H9 (cell line): ENCODE measurements at regions not wholly inside any gene's neighbourhood (a gene's known extent, or its start where the extent isn't known, plus 50 kb on each side); places are given as distances from the start of the nearest gene placed in this dataset.

Source experiments
- DNase-seq: peaks from one replicate; pipeline ENCODE4 v3.0.0-alpha.2; 2017
- H2AFZ ChIP-seq: one replicate; pipeline ENCODE4 v1.6.1; 2013; ENCODE audit warnings: mild to moderate bottlenecking, low read length, control low read depth, moderate library complexity
- H2AK5ac ChIP-seq: 2 replicates; pipeline ENCODE4 v1.6.1; 2013; ENCODE audit warnings: low read length, control low read depth, mixed read lengths; ENCODE audit not compliant: insufficient read length
- H2BK120ac ChIP-seq: one replicate; pipeline ENCODE4 v1.6.1; 2013; ENCODE audit warnings: low read depth, mild to moderate bottlenecking, low read length, control low read depth, inconsistent platforms; ENCODE audit not compliant: poor library complexity, severe bottlenecking
- H2BK12ac ChIP-seq: 2 replicates; pipeline ENCODE4 v1.6.1; 2013; ENCODE audit warnings: low read length, control low read depth, mixed read lengths, low read depth; ENCODE audit not compliant: insufficient read length
- H2BK15ac ChIP-seq: 2 replicates; pipeline ENCODE4 v1.6.1; 2013; ENCODE audit warnings: low read depth, low read length, control low read depth
- H2BK20ac ChIP-seq: one replicate; pipeline ENCODE4 v1.6.1; 2013; ENCODE audit warnings: low read depth, mild to moderate bottlenecking, low read length, control low read depth, inconsistent platforms; ENCODE audit not compliant: poor library complexity, severe bottlenecking
- H2BK5ac ChIP-seq: 2 replicates; pipeline ENCODE4 v1.6.1; 2013; ENCODE audit warnings: low read length, control low read depth, mixed read lengths; ENCODE audit not compliant: insufficient read length
- H3K14ac ChIP-seq: 2 replicates; pipeline ENCODE4 v1.6.1; 2013; ENCODE audit warnings: low read length, control low read depth; ENCODE audit not compliant: insufficient read depth
- H3K18ac ChIP-seq: 2 replicates; pipeline ENCODE4 v1.6.1; 2013; ENCODE audit warnings: low read depth, mild to moderate bottlenecking, mixed read lengths, low read length, control low read depth; ENCODE audit not compliant: insufficient read length
- H3K23ac ChIP-seq: 2 replicates; pipeline ENCODE4 v1.6.1; 2013; ENCODE audit warnings: low read length, control low read depth, mixed read lengths, low read depth; ENCODE audit not compliant: insufficient read length
- H3K23me2 ChIP-seq: 2 replicates; pipeline ENCODE4 v1.6.1; 2013; ENCODE audit warnings: low read depth, mild to moderate bottlenecking, mixed read lengths, low read length, control low read depth; ENCODE audit not compliant: insufficient read length, poor library complexity, severe bottlenecking
- H3K27ac ChIP-seq: 2 replicates; pipeline ENCODE4 v1.5.1; 2013; ENCODE audit warnings: low read length, control low read depth, mixed read lengths, low read depth; ENCODE audit not compliant: insufficient read length
- H3K27me3 ChIP-seq: 2 replicates; pipeline ENCODE4 v1.6.1; 2013; ENCODE audit warnings: low read length, control low read depth, inconsistent platforms; ENCODE audit not compliant: insufficient read depth
- H3K4ac ChIP-seq: 2 replicates; pipeline ENCODE4 v1.6.1; 2013; ENCODE audit warnings: low read depth, mild to moderate bottlenecking, control low read depth, inconsistent platforms, low read length, moderate library complexity
- H3K4me1 ChIP-seq: 2 replicates; pipeline ENCODE4 v1.6.1; 2013; ENCODE audit warnings: low read length, control low read depth, inconsistent platforms; ENCODE audit not compliant: insufficient read depth
- H3K4me2 ChIP-seq: 2 replicates; pipeline ENCODE4 v1.6.1; 2013; ENCODE audit warnings: low read length, control low read depth, mixed read lengths; ENCODE audit not compliant: insufficient read length, insufficient read depth
- H3K56ac ChIP-seq: 2 replicates; pipeline ENCODE4 v1.6.1; 2013; ENCODE audit warnings: low read depth, mild to moderate bottlenecking, mixed read lengths, low read length, control low read depth; ENCODE audit not compliant: insufficient read length
- H3K79me1 ChIP-seq: 2 replicates; pipeline ENCODE4 v1.6.1; 2013; ENCODE audit warnings: low read depth, mild to moderate bottlenecking, moderate library complexity, low read length, control low read depth, inconsistent platforms; ENCODE audit not compliant: insufficient read depth, poor library complexity, severe bottlenecking
- H3K79me2 ChIP-seq: 2 replicates; pipeline ENCODE4 v1.6.1; 2013; ENCODE audit warnings: low read length, control low read depth, inconsistent platforms; ENCODE audit not compliant: insufficient read depth
- H3K9ac ChIP-seq: 2 replicates; pipeline ENCODE4 v1.6.1; 2013; ENCODE audit warnings: low read length, control low read depth, mixed read lengths; ENCODE audit not compliant: insufficient read length; ENCODE audit errors: extremely low read depth
- H3K9me3 ChIP-seq: one replicate; pipeline ENCODE4 v1.6.1; 2013; ENCODE audit warnings: low read depth, low read length, inconsistent platforms; ENCODE audit not compliant: control insufficient read depth
- H3T11ph ChIP-seq: one replicate; pipeline ENCODE4 v1.6.1; 2013; ENCODE audit warnings: mild to moderate bottlenecking, low read length, control low read depth, inconsistent platforms
- H4K20me1 ChIP-seq: one replicate; pipeline ENCODE4 v1.6.1; 2013; ENCODE audit not compliant: control insufficient read depth, insufficient read length, insufficient read depth
- H4K5ac ChIP-seq: 2 replicates; pipeline ENCODE4 v1.6.1; 2013; ENCODE audit warnings: low read depth, mild to moderate bottlenecking, mixed read lengths, low read length, control low read depth; ENCODE audit not compliant: insufficient read length
- H4K8ac ChIP-seq: replicated peaks from 2 replicates; pipeline ENCODE4 v1.6.1; 2013; ENCODE audit warnings: low read length, control low read depth, mixed read lengths, low read depth; ENCODE audit not compliant: insufficient read length
- H4K91ac ChIP-seq: 2 replicates; pipeline ENCODE4 v1.6.1; 2013; ENCODE audit warnings: low read depth, mild to moderate bottlenecking, moderate library complexity, mixed read lengths, low read length, control low read depth; ENCODE audit not compliant: insufficient read length
- H3K27ac Mint-ChIP-seq, 3 experiments: 2 replicates in 2 of 3; 3 replicates in 1 of 3; pipeline ENCODE4 v1.8.0; 2020 to 2021; ENCODE audit warnings: mixed read lengths in 3 of 3, mild to moderate bottlenecking in 1 of 3, moderate library complexity in 1 of 3
- H3K27me3 Mint-ChIP-seq: 2 replicates; pipeline ENCODE4 v1.8.0; 2021; ENCODE audit warnings: low read depth, mild to moderate bottlenecking, moderate library complexity, mixed read lengths
- H3K36me3 Mint-ChIP-seq, 3 experiments: 2 replicates in 2 of 3; 3 replicates in 1 of 3; pipeline ENCODE4 v1.8.0; 2020 to 2021; ENCODE audit warnings: low read depth in 3 of 3, mixed read lengths in 3 of 3; ENCODE audit not compliant: insufficient read depth in 1 of 3
- H3K4me1 Mint-ChIP-seq, 2 experiments: 2 replicates each; pipeline ENCODE4 v1.8.0; 2020; ENCODE audit warnings: mixed read lengths in 2 of 2
- H3K4me3 Mint-ChIP-seq, 2 experiments: 2 replicates in 1 of 2; 3 replicates in 1 of 2; pipeline ENCODE4 v1.8.0; 2020 to 2021; ENCODE audit warnings: mild to moderate bottlenecking in 2 of 2, mixed read lengths in 2 of 2, moderate library complexity in 1 of 2
- H3K9me3 Mint-ChIP-seq, 2 experiments: 2 replicates in 1 of 2; 3 replicates in 1 of 2; pipeline ENCODE4 v1.8.0; 2020; ENCODE audit warnings: mild to moderate bottlenecking in 2 of 2, mixed read lengths in 2 of 2, moderate library complexity in 1 of 2
- TF ChIP-seq, protein P1 (sequence below): fragments of 200-600 bp; sonication (generic); conservative IDR thresholded peaks from 3 replicates; pipeline ENCODE4 v1.8.0; 2021; ENCODE audit warnings: antibody characterized with exemption, mild to moderate bottlenecking

DNA sequence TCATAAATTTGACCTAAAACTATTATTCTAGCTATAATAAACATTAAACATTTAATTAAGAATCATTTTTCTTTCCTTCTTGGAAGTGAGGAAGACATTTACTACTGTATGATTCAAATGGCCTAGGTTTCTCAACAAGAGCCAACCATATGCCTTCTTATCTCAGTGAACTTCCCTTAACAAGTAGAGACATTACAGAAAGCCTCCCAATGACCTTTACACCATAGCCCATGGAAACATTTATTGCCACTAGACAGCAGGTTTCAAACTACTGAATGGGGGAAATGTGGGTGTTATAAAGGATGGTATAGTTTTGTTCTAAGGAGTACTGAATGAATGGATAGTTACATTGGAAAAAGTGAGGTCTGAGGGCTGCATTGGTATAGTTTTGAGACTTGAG lies 349.4 kb upstream of the SPRED2 start:
- Histone ChIP-seq H3K4ac (no peak overlapping the region), H3K23ac (no peak overlapping the region), H3K4me1 (no peaks in the 10 kb centered on the region), H3K79me2 (no peaks in the 10 kb centered on the region), H2BK12ac (no peak overlapping the region), H2AK5ac (no peak overlapping the region), H3K4me2 (no peak overlapping the region), H2AFZ (no peak overlapping the region), H4K91ac (no peak overlapping the region), H3K14ac (no peak overlapping the region), H3K27me3 (no peaks in the 10 kb centered on the region), H2BK5ac (no peak overlapping the region), H3K79me1 (no peaks in the 10 kb centered on the region), H4K5ac (no peak overlapping the region), H2BK20ac (no peak overlapping the region), H2BK15ac (no peak overlapping the region), H3T11ph (no peak overlapping the region), H3K27ac (no peak overlapping the region), H3K23me2 (no peaks in the 10 kb centered on the region), H3K9me3 (no peaks in the 10 kb centered on the region), H3K56ac (no peak overlapping the region), H3K9ac (no peak overlapping the region), H4K20me1 (no peaks in the 10 kb centered on the region), H3K18ac (no peak overlapping the region), H4K8ac (no peak overlapping the region), H2BK120ac (no peak overlapping the region)
- TF ChIP-seq, protein P1, sequence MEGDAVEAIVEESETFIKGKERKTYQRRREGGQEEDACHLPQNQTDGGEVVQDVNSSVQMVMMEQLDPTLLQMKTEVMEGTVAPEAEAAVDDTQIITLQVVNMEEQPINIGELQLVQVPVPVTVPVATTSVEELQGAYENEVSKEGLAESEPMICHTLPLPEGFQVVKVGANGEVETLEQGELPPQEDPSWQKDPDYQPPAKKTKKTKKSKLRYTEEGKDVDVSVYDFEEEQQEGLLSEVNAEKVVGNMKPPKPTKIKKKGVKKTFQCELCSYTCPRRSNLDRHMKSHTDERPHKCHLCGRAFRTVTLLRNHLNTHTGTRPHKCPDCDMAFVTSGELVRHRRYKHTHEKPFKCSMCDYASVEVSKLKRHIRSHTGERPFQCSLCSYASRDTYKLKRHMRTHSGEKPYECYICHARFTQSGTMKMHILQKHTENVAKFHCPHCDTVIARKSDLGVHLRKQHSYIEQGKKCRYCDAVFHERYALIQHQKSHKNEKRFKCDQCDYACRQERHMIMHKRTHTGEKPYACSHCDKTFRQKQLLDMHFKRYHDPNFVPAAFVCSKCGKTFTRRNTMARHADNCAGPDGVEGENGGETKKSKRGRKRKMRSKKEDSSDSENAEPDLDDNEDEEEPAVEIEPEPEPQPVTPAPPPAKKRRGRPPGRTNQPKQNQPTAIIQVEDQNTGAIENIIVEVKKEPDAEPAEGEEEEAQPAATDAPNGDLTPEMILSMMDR, result no peak
- no peaks in the 10 kb centered on the region for H3K36me3 Mint-ChIP-seq
- peaks cover 7 to 8% of the 10 kb centered on the region in 2 experiments for H3K4me1 Mint-ChIP-seq
- H3K27ac Mint-ChIP-seq, result no peak overlapping the region
- no peaks in the 10 kb centered on the region for H3K9me3 Mint-ChIP-seq
- H3K27me3 Mint-ChIP-seq, result peaks cover 2% of the 10 kb centered on the region; the same call in 1 of the 2 replicates
- no peak overlapping the region for H3K4me3 Mint-ChIP-seq
- DNase-seq, result no peak
